CD4-positive, alpha-beta T cell (primary cell): ENCODE measurements at regions not wholly inside any gene's neighbourhood (a gene's known extent, or its start where the extent isn't known, plus 50 kb on each side); places are given as distances from the start of the nearest gene placed in this dataset.

Experiments
- ATAC-seq: fragments of 200-7000 bp; cut with Tn5 transposase; one replicate; pipeline ENCODE4 v1.10.0; 2022; ENCODE audit warnings: mild to moderate bottlenecking; ENCODE audit not compliant: poor library complexity
- CTCF ChIA-PET: fragments of 350-600 bp; sonication (Branson Sonifier 250); formaldehyde crosslinking; loops from one replicate; lab custom pipeline; 2021; ENCODE audit warnings: antibody characterized with exemption, inconsistent platforms; lab: Charles Lee
- POLR2A ChIA-PET: fragments of 350-600 bp; sonication (Branson Sonifier 250); formaldehyde crosslinking; loops from one replicate; lab custom pipeline; 2021; ENCODE audit warnings: antibody characterized with exemption, inconsistent platforms; lab: Charles Lee
- DNase-seq, 14 experiments: peaks; one replicate each; pipeline ENCODE4 v3.0.0-alpha.2; 2013 to 2020; ENCODE audit warnings: mixed read lengths in 2 of 14
- H3K27ac ChIP-seq, 2 donors: one replicate each; pipeline versions ENCODE4 v1.5.1 to v1.7.0; 2013; ENCODE audit warnings: low read length in 2 of 2, low read depth in 1 of 2, mild to moderate bottlenecking in 1 of 2
- H3K27me3 ChIP-seq, 2 experiments: 1 replicate in 1 of 2; 2 replicates in 1 of 2; pipeline versions ENCODE4 v1.6.1 to v1.7.0; 2013; ENCODE audit warnings: low read length in 2 of 2, control low read depth in 1 of 2, mild to moderate bottlenecking in 1 of 2, moderate library complexity in 1 of 2; ENCODE audit not compliant: insufficient read depth in 2 of 2, control insufficient read depth in 1 of 2
- H3K36me3 ChIP-seq: one replicate; pipeline ENCODE4 v1.6.1; 2013; ENCODE audit warnings: low read length, control low read depth; ENCODE audit not compliant: insufficient read depth
- H3K4me1 ChIP-seq: one replicate; pipeline ENCODE4 v1.6.1; 2013; ENCODE audit warnings: low read length, control low read depth; ENCODE audit not compliant: insufficient read depth
- H3K4me3 ChIP-seq: one replicate; pipeline ENCODE4 v1.5.1; 2013; ENCODE audit warnings: mild to moderate bottlenecking, low read length, moderate library complexity
- H3K9me3 ChIP-seq, 2 experiments: 1 replicate in 1 of 2; 2 replicates in 1 of 2; pipeline versions ENCODE4 v1.6.1 to v1.7.0; 2013; ENCODE audit warnings: low read length in 2 of 2, mild to moderate bottlenecking in 2 of 2, control low read depth in 1 of 2, moderate library complexity in 1 of 2; ENCODE audit not compliant: control insufficient read depth in 1 of 2, insufficient read depth in 1 of 2
- H3K27ac Mint-ChIP-seq: one replicate; pipeline ENCODE4 v1.8.0; 2020; ENCODE audit warnings: mixed read lengths
- H3K27me3 Mint-ChIP-seq: one replicate; pipeline ENCODE4 v1.8.0; 2021; ENCODE audit warnings: mixed read lengths
- H3K36me3 Mint-ChIP-seq: one replicate; pipeline ENCODE4 v1.8.0; 2021; ENCODE audit warnings: low read depth, mixed read lengths
- H3K4me1 Mint-ChIP-seq: one replicate; pipeline ENCODE4 v1.8.0; 2021; ENCODE audit warnings: low read depth, mixed read lengths
- H3K4me3 Mint-ChIP-seq: one replicate; pipeline ENCODE4 v1.8.0; 2020; ENCODE audit warnings: mild to moderate bottlenecking, mixed read lengths
- H3K9me3 Mint-ChIP-seq: one replicate; pipeline ENCODE4 v1.8.0; 2020; ENCODE audit warnings: mixed read lengths
- intact Hi-C, 2 experiments: fragments of 100-400 bp; cut with DNase I in 1 of 2; cut with micrococcal nuclease in 1 of 2; formaldehyde crosslinking; loops; one replicate each; pipeline versions ENCODE4 v1.15.1 to v1.9.0; 2023 to 2025; cut with DNase I, micrococcal nuclease
- TF ChIP-seq, protein P1 (sequence below): fragments of 200-600 bp; IDR thresholded peaks from one replicate; pipeline ENCODE4 v1.8.0; 2022; ENCODE audit warnings: antibody characterized with exemption, mild to moderate bottlenecking

GRCh38 chr14:51185180-51185579, 54.9 kb upstream of the TMX1 start:
- Histone ChIP-seq H3K36me3 (no peaks in the 10 kb centered on the region), H3K4me3 (no peak overlapping the region), H3K27ac (no peak overlapping the region), H3K9me3 (no peaks in the 10 kb centered on the region), H3K4me1 (no peaks in the 10 kb centered on the region), H3K27me3 (no peaks in the 10 kb centered on the region)
- ATAC-seq: no peak
- no peaks in the 10 kb centered on the region for H3K36me3 Mint-ChIP-seq
- H3K4me3 Mint-ChIP-seq: no peak overlapping the region
- H3K27ac Mint-ChIP-seq: no peak overlapping the region
- POLR2A ChIA-PET: no interaction called here
- intact Hi-C loops: no loop called here
- H3K4me1 Mint-ChIP-seq: no peaks in the 10 kb centered on the region
- TF ChIP-seq, protein P1, sequence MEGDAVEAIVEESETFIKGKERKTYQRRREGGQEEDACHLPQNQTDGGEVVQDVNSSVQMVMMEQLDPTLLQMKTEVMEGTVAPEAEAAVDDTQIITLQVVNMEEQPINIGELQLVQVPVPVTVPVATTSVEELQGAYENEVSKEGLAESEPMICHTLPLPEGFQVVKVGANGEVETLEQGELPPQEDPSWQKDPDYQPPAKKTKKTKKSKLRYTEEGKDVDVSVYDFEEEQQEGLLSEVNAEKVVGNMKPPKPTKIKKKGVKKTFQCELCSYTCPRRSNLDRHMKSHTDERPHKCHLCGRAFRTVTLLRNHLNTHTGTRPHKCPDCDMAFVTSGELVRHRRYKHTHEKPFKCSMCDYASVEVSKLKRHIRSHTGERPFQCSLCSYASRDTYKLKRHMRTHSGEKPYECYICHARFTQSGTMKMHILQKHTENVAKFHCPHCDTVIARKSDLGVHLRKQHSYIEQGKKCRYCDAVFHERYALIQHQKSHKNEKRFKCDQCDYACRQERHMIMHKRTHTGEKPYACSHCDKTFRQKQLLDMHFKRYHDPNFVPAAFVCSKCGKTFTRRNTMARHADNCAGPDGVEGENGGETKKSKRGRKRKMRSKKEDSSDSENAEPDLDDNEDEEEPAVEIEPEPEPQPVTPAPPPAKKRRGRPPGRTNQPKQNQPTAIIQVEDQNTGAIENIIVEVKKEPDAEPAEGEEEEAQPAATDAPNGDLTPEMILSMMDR: no peak
- CTCF ChIA-PET: no interaction called here
- DNase-seq: no peak
- no peaks in the 10 kb centered on the region for H3K9me3 Mint-ChIP-seq
- H3K27me3 Mint-ChIP-seq: no peaks in the 10 kb centered on the region

DNA sequence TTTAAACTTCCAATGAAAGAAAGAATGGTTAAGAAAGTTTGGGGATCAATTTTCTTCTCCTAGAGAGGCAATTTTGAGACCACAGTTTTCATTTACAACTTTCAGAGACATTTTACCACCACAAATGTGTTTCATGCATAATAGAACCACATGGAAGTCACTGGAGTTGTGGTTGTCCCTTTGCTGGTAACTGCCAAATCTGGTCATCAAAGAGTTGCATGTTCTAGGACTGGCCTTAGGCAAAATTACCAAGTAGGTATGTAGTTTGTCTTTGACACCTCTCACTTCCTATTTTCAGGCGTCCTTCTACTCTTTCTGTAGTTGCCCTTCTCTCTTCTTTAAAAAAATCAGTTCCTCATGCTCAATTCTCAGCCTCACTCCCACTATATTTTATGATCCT, 54.3 kb upstream of the TMX1 start:
- intact Hi-C loops: no loop called here
- Histone ChIP-seq H3K36me3 (no peaks in the 10 kb centered on the region), H3K4me1 (no peaks in the 10 kb centered on the region)

GRCh38 chr14:51188566-51189185, 51.4 kb upstream of the TMX1 start:
- H3K9me3 Mint-ChIP-seq: no peaks in the 10 kb centered on the region
- Histone ChIP-seq H3K36me3 (no peaks in the 10 kb centered on the region), H3K27ac (no peak overlapping the region), H3K9me3 (no peaks in the 10 kb centered on the region), H3K4me3 (no peak overlapping the region), H3K27me3 (no peaks in the 10 kb centered on the region), H3K4me1 (no peaks in the 10 kb centered on the region)
- no peaks in the 10 kb centered on the region for H3K36me3 Mint-ChIP-seq
- no peak for ATAC-seq
- H3K4me1 Mint-ChIP-seq: no peaks in the 10 kb centered on the region
- ChIA-PET CTCF (no interaction called here), POLR2A (no interaction called here)
- TF ChIP-seq, protein P1: no peak
- H3K27ac Mint-ChIP-seq: no peak overlapping the region
- DNase-seq: no peak
- no peaks in the 10 kb centered on the region for H3K27me3 Mint-ChIP-seq
- no peak overlapping the region for H3K4me3 Mint-ChIP-seq
- intact Hi-C loops: no loop called here

More for the DNA sequence above, 54.3 kb upstream of the TMX1 start:
- Histone ChIP-seq H3K27me3 (no peaks in the 10 kb centered on the region), H3K27ac (no peak overlapping the region), H3K4me3 (no peak overlapping the region), H3K9me3 (no peaks in the 10 kb centered on the region)
- ATAC-seq (no peak), DNase-seq (no peak)
- H3K9me3 Mint-ChIP-seq: no peaks in the 10 kb centered on the region
- ChIA-PET POLR2A (no interaction called here), CTCF (no interaction called here)
- no peak overlapping the region for H3K27ac Mint-ChIP-seq
- no peaks in the 10 kb centered on the region for H3K27me3 Mint-ChIP-seq
- H3K4me3 Mint-ChIP-seq: no peak overlapping the region
- no peaks in the 10 kb centered on the region for H3K4me1 Mint-ChIP-seq
- TF ChIP-seq, protein P1: no peak
- no peaks in the 10 kb centered on the region for H3K36me3 Mint-ChIP-seq
